Bronchial epithelial cell (primary cell): ENCODE measurements at regions not wholly inside any gene's neighbourhood (a gene's known extent, or its start where the extent isn't known, plus 50 kb on each side); places are given as distances from the start of the nearest gene placed in this dataset.
"Not testable (repeated sequence)": the region's sequence is repeated elsewhere in the genome, so short reads cannot be mapped to it uniquely, and the experiment has no call there.

Experiments
- DNase-seq: peaks from one replicate; pipeline ENCODE4 v3.0.0-alpha.2; 2010; ENCODE audit warnings: low read depth
- FAIRE-seq: peaks from 2 replicates; lab custom pipeline; 2011; peaks lifted over from hg19 to GRCh38; lab: Jason Lieb, UNC
- H3K27me3 ChIP-seq: 2 replicates; pipeline ENCODE4 v1.5.1; 2011; ENCODE audit warnings: low read length; ENCODE audit not compliant: control insufficient read depth, insufficient read depth
- H3K36me3 ChIP-seq: 2 replicates; pipeline ENCODE4 v1.5.1; 2011; ENCODE audit warnings: low read length; ENCODE audit not compliant: control insufficient read depth, insufficient read depth
- H3K4me3 ChIP-seq: 2 replicates; pipeline ENCODE4 v1.5.1; 2011; ENCODE audit warnings: mild to moderate bottlenecking, low read depth, low read length, control low read depth
- TF ChIP-seq, protein P1 (sequence below): IDR thresholded peaks from 2 replicates; pipeline ENCODE4 v1.5.1; 2011; ENCODE audit warnings: mild to moderate bottlenecking, moderate library complexity, low read length, control low read depth, inconsistent platforms; ENCODE audit not compliant: insufficient read depth, severe bottlenecking

DNA sequence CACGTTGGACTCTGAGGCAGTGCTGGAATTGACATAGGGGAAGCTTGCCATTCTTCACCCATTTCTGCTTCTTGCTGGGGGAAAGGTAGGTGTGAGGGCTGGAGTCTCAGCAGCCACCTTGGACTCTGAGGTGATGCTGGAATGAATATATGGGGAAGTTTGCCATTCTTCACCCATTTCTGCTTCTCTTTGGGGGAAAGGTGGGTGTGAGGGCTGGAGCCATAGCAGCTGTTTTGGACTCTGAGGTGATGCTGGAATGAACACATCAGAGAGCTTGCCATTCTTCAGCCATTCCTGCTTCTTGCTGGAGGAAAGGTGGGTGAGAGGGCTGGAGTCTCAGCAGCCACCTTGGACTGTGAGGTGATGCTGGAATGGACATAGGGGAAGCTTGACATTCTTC, 115.1 kb downstream of the CRLF2 start:
- H3K27me3 ChIP-seq = no peaks in the 10 kb centered on the region
- DNase-seq = no peak
- no peak for FAIRE-seq
- H3K36me3 ChIP-seq = no peaks in the 10 kb centered on the region
- TF ChIP-seq, protein P1, sequence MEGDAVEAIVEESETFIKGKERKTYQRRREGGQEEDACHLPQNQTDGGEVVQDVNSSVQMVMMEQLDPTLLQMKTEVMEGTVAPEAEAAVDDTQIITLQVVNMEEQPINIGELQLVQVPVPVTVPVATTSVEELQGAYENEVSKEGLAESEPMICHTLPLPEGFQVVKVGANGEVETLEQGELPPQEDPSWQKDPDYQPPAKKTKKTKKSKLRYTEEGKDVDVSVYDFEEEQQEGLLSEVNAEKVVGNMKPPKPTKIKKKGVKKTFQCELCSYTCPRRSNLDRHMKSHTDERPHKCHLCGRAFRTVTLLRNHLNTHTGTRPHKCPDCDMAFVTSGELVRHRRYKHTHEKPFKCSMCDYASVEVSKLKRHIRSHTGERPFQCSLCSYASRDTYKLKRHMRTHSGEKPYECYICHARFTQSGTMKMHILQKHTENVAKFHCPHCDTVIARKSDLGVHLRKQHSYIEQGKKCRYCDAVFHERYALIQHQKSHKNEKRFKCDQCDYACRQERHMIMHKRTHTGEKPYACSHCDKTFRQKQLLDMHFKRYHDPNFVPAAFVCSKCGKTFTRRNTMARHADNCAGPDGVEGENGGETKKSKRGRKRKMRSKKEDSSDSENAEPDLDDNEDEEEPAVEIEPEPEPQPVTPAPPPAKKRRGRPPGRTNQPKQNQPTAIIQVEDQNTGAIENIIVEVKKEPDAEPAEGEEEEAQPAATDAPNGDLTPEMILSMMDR = no peak
- H3K4me3 ChIP-seq = no peak overlapping the region

DNA sequence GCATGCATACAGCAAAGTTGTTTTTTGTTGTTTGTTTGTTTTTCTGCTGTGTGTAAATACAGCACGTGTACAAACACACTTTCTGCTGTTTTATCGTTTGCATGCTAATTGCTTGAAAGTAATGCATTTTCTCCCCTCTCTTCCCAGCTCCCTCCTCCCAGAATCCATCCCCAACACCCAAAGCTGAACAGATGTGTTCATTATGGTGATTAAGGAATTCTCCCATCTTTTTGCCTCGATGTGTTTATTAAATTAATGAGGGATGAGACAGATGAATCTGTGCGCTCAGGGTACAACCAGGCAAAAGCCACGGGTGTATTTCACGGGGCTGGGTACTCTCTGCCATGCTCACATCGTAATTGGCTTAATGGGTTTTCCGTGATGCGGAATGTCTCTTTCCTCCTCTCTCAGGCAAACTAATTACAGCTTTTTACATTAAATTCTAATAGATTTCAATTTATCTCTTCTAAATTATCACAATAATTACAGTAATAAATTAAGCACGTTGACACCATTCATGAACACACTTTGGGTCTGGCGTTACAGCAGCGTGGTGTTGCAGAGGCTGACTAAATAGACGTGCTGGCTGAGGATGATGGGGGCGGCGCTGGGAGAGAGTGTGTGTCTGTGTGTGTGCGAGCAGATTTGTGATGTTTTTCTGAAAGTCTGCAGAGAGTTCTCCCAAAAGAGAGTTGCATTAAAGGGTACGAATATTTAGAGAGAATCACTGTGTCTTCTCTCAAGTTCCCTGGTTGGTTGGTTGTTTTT, 117.7 kb downstream of the CRLF2 start:
- TF ChIP-seq, protein P1 = no peak
- no peaks in the 10 kb centered on the region for H3K36me3 ChIP-seq
- DNase-seq (no peak), FAIRE-seq (no peak)
- no peak overlapping the region for H3K4me3 ChIP-seq
- H3K27me3 ChIP-seq = no peaks in the 10 kb centered on the region

DNA sequence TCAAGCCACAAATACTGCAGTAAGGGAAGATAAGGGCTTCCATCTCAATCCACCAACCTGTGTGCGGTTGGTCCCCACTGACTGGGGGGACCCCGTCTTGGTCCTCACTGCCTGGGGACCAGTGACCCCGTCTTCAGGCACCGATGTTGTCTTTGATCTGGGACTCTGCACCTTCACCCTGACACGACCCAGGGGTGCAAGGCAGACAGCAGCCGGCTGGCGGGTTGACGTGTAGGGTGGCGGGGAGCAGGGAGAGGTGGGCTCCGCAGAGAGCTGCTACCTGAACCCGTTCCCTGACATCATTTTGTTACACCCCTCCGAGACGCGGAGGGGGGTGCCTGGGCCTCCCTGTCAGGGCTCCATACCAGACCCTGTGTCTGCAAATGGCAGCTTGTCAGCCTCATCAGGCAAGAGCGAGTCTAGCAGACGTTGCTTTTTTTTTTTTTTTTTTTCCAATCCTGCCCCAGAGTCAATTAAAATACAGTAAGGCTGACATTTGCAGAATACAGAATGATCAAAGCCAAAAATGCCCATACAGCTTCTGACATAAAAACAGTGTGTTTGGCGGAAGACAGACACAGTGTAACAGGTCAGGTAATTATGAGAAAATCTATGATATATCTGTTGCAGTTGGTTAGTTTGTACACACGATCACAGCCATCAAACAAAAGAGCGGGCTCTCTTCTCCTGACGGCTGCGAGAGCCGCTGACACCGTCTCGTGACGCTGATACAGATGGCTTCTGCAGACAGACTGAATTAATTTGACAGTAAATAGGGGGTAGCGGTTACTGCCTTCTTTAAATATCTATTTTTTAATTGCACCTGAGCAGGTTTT, 118.6 kb downstream of the CRLF2 start:
- no peaks in the 10 kb centered on the region for H3K36me3 ChIP-seq
- TF ChIP-seq, protein P1 = no peak
- no peak overlapping the region for H3K4me3 ChIP-seq
- no peak for DNase-seq
- FAIRE-seq = no peak
- no peaks in the 10 kb centered on the region for H3K27me3 ChIP-seq

DNA sequence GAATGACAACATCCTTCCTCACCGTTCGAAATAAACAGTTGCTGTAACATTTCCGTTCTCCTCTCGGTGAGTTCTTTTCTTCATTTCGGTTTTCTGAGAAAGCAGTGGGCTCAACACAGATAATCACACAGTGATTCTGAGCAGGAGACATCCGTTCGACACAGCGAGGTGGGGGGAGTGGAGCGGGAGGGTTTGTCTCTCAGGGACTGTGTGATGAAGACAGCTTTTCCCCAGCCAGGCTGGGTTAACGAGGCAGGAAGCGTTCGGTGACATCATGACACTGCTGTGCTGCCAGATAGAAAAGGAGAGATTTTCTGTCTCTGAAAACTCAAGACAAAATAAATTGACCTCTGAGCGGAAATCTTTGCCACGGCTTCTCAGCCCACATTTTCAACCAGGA, 119.3 kb downstream of the CRLF2 start:
- DNase-seq (no peak), FAIRE-seq (no peak)
- H3K27me3 ChIP-seq = no peaks in the 10 kb centered on the region
- no peaks in the 10 kb centered on the region for H3K36me3 ChIP-seq
- TF ChIP-seq, protein P1 = no peak
- no peak overlapping the region for H3K4me3 ChIP-seq

DNA sequence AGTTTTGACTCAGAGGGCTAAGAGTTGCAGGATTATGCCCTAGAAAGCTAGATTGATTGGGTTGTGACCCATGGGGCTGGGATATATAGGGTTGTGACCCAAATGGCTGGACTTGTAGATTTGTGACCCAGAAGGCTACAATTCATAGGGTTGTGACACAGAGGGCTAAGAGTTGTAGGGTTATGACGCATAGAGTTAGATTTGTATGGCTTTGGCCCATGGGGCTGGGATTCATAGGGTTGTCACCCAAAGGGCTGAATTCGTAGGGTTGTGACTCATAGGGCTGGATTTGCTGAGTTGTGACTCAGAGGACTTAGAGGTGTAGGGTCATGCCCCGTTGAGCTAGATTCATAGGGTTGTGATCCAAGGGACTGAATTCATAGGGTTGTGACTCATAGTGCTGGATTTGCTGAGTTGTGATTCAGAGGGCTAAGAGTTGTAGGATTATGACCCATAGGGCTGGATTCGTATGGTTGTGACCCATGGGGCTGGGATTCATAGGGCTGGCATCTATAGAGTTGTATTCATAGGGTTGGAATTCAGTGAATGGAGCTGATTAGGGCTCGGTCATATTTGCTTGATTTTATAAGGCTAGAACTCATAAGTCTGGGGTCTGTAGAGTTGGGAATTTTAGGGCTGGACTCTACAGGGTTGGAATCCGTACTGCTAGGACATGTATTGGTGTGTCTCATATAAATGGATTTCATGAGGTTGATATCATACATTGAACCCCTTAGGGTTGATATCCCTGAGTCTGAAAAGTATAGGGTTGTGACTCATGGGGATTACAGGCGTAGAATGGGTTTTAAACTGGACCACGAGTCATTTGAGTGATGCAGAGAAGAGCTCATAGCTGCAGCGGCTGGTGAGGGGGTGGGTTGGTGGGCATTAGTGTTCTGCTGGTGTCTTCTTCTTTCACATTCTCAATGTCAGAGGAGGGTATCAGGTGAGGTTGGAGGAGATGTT, 125.7 kb downstream of the CRLF2 start:
- TF ChIP-seq, protein P1 = no peak
- DNase-seq = peak; percentile 16
- FAIRE-seq = no peak

DNA sequence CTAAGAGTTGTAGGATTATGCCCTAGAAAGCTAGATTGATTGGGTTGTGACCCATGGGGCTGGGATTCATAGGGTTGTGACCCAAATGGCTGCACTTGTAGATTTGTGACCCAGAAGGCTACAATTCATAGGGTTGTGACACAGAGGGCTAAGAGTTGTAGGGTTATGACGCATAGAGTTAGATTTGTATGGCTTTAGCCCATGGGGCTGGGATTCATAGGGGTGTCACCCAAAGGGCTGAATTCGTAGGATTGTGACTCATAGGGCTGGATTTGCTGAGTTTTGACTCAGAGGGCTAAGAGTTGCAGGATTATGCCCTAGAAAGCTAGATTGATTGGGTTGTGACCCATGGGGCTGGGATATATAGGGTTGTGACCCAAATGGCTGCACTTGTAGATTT, 126.6 kb downstream of the CRLF2 start:
- DNase-seq, FAIRE-seq: not testable (repeated sequence)

More for the DNA sequence above, 125.7 kb downstream of the CRLF2 start:
- Histone ChIP-seq H3K27me3 (no peaks in the 10 kb centered on the region), H3K4me3 (no peak overlapping the region), H3K36me3 (no peaks in the 10 kb centered on the region)

More for the DNA sequence above, 126.6 kb downstream of the CRLF2 start:
- not testable (repeated sequence) for H3K36me3 ChIP-seq, H3K27me3 ChIP-seq, H3K4me3 ChIP-seq
